SK-N-SH treated with all-trans-retinoic acid at 6 μM for 48 hours (cell line): ENCODE measurements at regions not wholly inside any gene's neighbourhood (a gene's known extent, or its start where the extent isn't known, plus 50 kb on each side); places are given as distances from the start of the nearest gene placed in this dataset.

Experiments used
- BACH2 ChIP-seq: fragments of 250-450 bp; sonication (Bioruptor Pico); IDR thresholded peaks from 2 replicates; pipeline ENCODE4 v1.9.0; 2021; ENCODE audit warnings: mild to moderate bottlenecking, borderline replicate concordance
- CSDC2 ChIP-seq: fragments of 250-450 bp; sonication (Bioruptor Pico); IDR thresholded peaks from 2 replicates; pipeline ENCODE4 v1.5.0; 2020; ENCODE audit warnings: mild to moderate bottlenecking, moderate library complexity
- ESRRG ChIP-seq: fragments of 250-450 bp; sonication (Bioruptor Pico); IDR thresholded peaks from 2 replicates; pipeline ENCODE4 v1.6.1; 2021; ENCODE audit warnings: mild to moderate bottlenecking
- ISL1 ChIP-seq: fragments of 250-450 bp; sonication (Bioruptor Pico); IDR thresholded peaks from 2 replicates; pipeline ENCODE4 v2.1.2; 2022; ENCODE audit warnings: mild to moderate bottlenecking, moderate library complexity
- PPARA ChIP-seq: fragments of 250-450 bp; sonication (Bioruptor Pico); IDR thresholded peaks from 2 replicates; pipeline ENCODE4 v1.5.0; 2020; ENCODE audit warnings: mild to moderate bottlenecking, borderline replicate concordance
- ZFP30 ChIP-seq: fragments of 450-650 bp; formaldehyde crosslinking; IDR thresholded peaks from 2 replicates; pipeline ENCODE4 v1.5.0; 2022; ENCODE audit warnings: mild to moderate bottlenecking, moderate library complexity
- ZNF70 ChIP-seq: fragments of 450-650 bp; formaldehyde crosslinking; IDR thresholded peaks from 2 replicates; pipeline ENCODE4 v1.5.0; 2020; ENCODE audit warnings: mild to moderate bottlenecking, moderate library complexity
- TF ChIP-seq, protein P1 (sequence below): fragments of 250-450 bp; sonication (Bioruptor Pico); IDR thresholded peaks from 2 replicates; pipeline ENCODE4 v1.8.0; 2020; ENCODE audit warnings: mild to moderate bottlenecking, moderate library complexity, borderline replicate concordance
- TF ChIP-seq, protein P2 (sequence below): fragments of 250-450 bp; sonication (Bioruptor Pico); IDR thresholded peaks from 2 replicates; pipeline ENCODE4 v1.5.1; 2020; ENCODE audit warnings: low read depth, mild to moderate bottlenecking, moderate library complexity
- TF ChIP-seq, protein P3 (sequence below): fragments of 250-450 bp; sonication (Bioruptor Pico); IDR thresholded peaks from 2 replicates; pipeline ENCODE4 v1.5.0; 2020; ENCODE audit warnings: mild to moderate bottlenecking, moderate library complexity

DNA sequence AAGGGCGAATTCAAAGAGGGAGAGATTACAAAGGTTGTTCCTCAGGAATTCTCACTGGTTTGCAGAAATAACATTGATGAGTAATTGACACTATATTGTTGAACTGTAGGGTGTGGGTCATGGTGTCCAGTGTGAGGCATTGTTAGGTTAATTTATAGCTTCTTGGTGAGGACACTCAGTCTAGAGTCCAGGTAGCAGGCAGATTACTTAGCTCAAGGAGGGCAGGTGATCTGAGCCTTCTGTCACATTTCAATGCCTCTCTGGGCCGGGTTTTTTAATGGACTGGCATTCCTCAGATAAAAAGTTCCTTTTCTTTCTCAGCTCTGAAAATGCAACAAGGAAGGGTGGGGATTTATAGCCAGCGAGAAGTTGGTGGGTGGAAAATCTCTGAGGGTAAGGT lies 194.2 kb upstream of the PROK2 start:
- TF ChIP-seq PPARA (CRISPR knock-in tag) (no peak), ZNF70 (CRISPR knock-in tag) (no peak), ISL1 (CRISPR knock-in tag) (no peak), CSDC2 (CRISPR knock-in tag) (no peak), ZFP30 (CRISPR knock-in tag) (no peak), ESRRG (CRISPR knock-in tag) (no peak), BACH2 (CRISPR knock-in tag) (no peak)
- TF ChIP-seq, protein P1, sequence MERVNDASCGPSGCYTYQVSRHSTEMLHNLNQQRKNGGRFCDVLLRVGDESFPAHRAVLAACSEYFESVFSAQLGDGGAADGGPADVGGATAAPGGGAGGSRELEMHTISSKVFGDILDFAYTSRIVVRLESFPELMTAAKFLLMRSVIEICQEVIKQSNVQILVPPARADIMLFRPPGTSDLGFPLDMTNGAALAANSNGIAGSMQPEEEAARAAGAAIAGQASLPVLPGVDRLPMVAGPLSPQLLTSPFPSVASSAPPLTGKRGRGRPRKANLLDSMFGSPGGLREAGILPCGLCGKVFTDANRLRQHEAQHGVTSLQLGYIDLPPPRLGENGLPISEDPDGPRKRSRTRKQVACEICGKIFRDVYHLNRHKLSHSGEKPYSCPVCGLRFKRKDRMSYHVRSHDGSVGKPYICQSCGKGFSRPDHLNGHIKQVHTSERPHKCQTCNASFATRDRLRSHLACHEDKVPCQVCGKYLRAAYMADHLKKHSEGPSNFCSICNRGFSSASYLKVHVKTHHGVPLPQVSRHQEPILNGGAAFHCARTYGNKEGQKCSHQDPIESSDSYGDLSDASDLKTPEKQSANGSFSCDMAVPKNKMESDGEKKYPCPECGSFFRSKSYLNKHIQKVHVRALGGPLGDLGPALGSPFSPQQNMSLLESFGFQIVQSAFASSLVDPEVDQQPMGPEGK (CRISPR knock-in tag) = no peak
- TF ChIP-seq, protein P2, sequence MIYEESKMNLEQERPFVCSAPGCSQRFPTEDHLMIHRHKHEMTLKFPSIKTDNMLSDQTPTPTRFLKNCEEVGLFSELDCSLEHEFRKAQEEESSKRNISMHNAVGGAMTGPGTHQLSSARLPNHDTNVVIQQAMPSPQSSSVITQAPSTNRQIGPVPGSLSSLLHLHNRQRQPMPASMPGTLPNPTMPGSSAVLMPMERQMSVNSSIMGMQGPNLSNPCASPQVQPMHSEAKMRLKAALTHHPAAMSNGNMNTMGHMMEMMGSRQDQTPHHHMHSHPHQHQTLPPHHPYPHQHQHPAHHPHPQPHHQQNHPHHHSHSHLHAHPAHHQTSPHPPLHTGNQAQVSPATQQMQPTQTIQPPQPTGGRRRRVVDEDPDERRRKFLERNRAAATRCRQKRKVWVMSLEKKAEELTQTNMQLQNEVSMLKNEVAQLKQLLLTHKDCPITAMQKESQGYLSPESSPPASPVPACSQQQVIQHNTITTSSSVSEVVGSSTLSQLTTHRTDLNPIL (CRISPR knock-in tag) = no peak
- TF ChIP-seq, protein P3, sequence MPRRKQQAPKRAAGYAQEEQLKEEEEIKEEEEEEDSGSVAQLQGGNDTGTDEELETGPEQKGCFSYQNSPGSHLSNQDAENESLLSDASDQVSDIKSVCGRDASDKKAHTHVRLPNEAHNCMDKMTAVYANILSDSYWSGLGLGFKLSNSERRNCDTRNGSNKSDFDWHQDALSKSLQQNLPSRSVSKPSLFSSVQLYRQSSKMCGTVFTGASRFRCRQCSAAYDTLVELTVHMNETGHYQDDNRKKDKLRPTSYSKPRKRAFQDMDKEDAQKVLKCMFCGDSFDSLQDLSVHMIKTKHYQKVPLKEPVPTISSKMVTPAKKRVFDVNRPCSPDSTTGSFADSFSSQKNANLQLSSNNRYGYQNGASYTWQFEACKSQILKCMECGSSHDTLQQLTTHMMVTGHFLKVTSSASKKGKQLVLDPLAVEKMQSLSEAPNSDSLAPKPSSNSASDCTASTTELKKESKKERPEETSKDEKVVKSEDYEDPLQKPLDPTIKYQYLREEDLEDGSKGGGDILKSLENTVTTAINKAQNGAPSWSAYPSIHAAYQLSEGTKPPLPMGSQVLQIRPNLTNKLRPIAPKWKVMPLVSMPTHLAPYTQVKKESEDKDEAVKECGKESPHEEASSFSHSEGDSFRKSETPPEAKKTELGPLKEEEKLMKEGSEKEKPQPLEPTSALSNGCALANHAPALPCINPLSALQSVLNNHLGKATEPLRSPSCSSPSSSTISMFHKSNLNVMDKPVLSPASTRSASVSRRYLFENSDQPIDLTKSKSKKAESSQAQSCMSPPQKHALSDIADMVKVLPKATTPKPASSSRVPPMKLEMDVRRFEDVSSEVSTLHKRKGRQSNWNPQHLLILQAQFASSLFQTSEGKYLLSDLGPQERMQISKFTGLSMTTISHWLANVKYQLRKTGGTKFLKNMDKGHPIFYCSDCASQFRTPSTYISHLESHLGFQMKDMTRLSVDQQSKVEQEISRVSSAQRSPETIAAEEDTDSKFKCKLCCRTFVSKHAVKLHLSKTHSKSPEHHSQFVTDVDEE (CRISPR knock-in tag) = no peak
